Stomach (tissue), 8 donors: ENCODE measurements at regions not wholly inside any gene's neighbourhood (a gene's known extent, or its start where the extent isn't known, plus 50 kb on each side); places are given as distances from the start of the nearest gene placed in this dataset.

Experiments
- DNase-seq, 2 donors: peaks; one replicate each; pipeline versions ENCODE4 v3.0.0 to v3.0.0-alpha.2; 2013 to 2019
- H3K27ac ChIP-seq, 5 donors: fragments of 200-600 bp in 4 of 5; sonication (generic) in 4 of 5; one replicate each; pipeline ENCODE4 v1.5.1; 2013 to 2019; ENCODE audit warnings: mild to moderate bottlenecking in 1 of 5, moderate library complexity in 1 of 5
- H3K27me3 ChIP-seq, 3 donors: fragments of 200-600 bp; sonication (generic); one replicate each; pipeline ENCODE4 v1.5.1; 2017 to 2019; ENCODE audit warnings: mixed run types in 1 of 3
- H3K36me3 ChIP-seq, 4 donors: fragments of 200-600 bp; sonication (generic); 1 replicate in 3 of 4; 2 replicates in 1 of 4; pipeline ENCODE4 v1.5.1; 2016 to 2019
- H3K4me1 ChIP-seq, 4 donors: fragments of 200-600 bp; sonication (generic); one replicate each; pipeline ENCODE4 v1.5.1; 2016 to 2019
- H3K4me3 ChIP-seq, 4 donors: fragments of 200-600 bp; sonication (generic) in 3 of 4; one replicate each; pipeline ENCODE4 v1.5.1; 2016 to 2019; ENCODE audit warnings: mild to moderate bottlenecking in 1 of 4
- H3K9me3 ChIP-seq, 4 donors: fragments of 200-600 bp; sonication (generic); one replicate each; pipeline ENCODE4 v1.5.1; 2016 to 2019
- EP300 ChIP-seq: sonication (generic); formaldehyde crosslinking; IDR thresholded peaks from one replicate; pipeline ENCODE4 v1.6.1; 2017; ENCODE audit warnings: antibody characterized with exemption
- POLR2A ChIP-seq, 4 donors: fragments of 450-650 bp; IDR thresholded peaks; one replicate each; pipeline ENCODE4 v1.6.1; 2016; ENCODE audit warnings: antibody characterized with exemption in 4 of 4, control low read depth in 2 of 4, mild to moderate bottlenecking in 1 of 4, moderate library complexity in 1 of 4
- POLR2AphosphoS5 ChIP-seq, 3 donors: sonication (generic); formaldehyde crosslinking; IDR thresholded peaks; one replicate each; pipeline ENCODE4 v1.6.1; 2016; ENCODE audit warnings: antibody characterized with exemption in 3 of 3
- WGBS, 5 donors: extraction: QIAGEN DNeasy Blood & Tissue Kit in 3 of 5; methylation state at CpG; one replicate each; pipeline versions ENCODE4 v1.1.5 to v1.1.7; 2013 to 2018; 5-methylcytosine and 5-hydroxymethylcytosine counted together
- intact Hi-C: fragments of 100-400 bp; cut with DNase I; formaldehyde crosslinking; loops from one replicate; pipeline ENCODE4 v1.15.1; 2023; ENCODE audit warnings: low total_unique reads
- TF ChIP-seq, protein P1 (sequence below), 7 experiments: fragments of 450-650 bp in 4 of 7; fragments of 200-600 bp in 3 of 7; sonication (generic) in 3 of 7; IDR thresholded peaks; one replicate each; pipeline ENCODE4 v1.5.1; 2016 to 2019; ENCODE audit warnings: antibody characterized with exemption in 7 of 7, control low read depth in 2 of 7, mild to moderate bottlenecking in 1 of 7
- donor health status: healthy with polysubstance abuse.
- donor health status: Bipolar disorder and iron deficiency.
- donor health status: healthy.

DNA sequence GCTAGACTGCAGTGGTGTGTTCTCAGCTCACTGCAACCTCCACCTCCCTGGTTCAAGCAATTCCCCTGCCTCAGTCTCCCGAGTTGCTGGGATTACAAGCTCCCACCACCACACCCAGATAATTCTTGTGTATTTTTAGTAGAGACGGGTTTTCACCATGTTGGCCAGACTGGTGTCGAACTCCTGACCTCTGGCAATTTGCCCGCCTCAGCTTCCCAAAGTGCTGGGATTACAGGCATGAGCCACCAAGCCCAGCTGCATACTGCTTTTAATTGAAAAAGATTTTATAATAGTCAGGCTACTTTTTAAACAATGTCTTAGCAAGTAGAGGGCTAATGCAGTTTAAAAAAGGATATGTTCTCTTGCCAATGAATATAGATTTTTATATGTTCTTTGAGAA, 668.9 kb downstream of the SLC6A15 start:
- intact Hi-C loops, result no loop called here
- no peak overlapping the region for H3K4me3 ChIP-seq
- no peak for TF ChIP-seq POLR2A (IDR thresholded peaks at IDR 0.05)
- no peak for TF ChIP-seq EP300
- no peak for TF ChIP-seq POLR2AphosphoS5 (IDR thresholded peaks at IDR 0.05)
- TF ChIP-seq, protein P1, sequence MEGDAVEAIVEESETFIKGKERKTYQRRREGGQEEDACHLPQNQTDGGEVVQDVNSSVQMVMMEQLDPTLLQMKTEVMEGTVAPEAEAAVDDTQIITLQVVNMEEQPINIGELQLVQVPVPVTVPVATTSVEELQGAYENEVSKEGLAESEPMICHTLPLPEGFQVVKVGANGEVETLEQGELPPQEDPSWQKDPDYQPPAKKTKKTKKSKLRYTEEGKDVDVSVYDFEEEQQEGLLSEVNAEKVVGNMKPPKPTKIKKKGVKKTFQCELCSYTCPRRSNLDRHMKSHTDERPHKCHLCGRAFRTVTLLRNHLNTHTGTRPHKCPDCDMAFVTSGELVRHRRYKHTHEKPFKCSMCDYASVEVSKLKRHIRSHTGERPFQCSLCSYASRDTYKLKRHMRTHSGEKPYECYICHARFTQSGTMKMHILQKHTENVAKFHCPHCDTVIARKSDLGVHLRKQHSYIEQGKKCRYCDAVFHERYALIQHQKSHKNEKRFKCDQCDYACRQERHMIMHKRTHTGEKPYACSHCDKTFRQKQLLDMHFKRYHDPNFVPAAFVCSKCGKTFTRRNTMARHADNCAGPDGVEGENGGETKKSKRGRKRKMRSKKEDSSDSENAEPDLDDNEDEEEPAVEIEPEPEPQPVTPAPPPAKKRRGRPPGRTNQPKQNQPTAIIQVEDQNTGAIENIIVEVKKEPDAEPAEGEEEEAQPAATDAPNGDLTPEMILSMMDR (IDR thresholded peaks at IDR 0.05), result no peak
- H3K27ac ChIP-seq, result no peak overlapping the region
- H3K9me3 ChIP-seq, result no peaks in the 10 kb centered on the region
- no peaks in the 10 kb centered on the region for H3K4me1 ChIP-seq
- no peak for DNase-seq
- no peaks in the 10 kb centered on the region for H3K36me3 ChIP-seq
- H3K27me3 ChIP-seq, result no peaks in the 10 kb centered on the region
- 54 to 68% (median 67%) methylated on average over 4 of the region's 4 CpGs for WGBS, 5 donors

DNA sequence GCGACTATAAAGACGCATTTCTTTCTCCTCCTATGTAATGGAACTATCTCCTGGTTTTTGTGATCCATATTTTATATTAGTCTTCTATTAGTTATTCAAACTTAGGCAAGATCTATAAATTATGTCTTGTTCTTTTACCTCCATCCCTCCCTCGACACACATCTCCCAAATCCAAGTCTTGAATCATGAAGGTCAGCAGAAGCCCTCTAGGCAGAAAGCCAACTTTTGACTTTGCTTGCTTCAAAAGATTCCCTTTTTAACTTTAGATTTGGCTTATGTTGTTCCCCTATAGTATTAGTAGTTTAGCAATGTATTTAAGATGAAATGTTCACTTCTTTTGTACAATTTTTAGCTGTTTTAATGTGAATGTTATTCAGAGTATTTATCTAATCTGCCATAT, 689.8 kb downstream of the SLC6A15 start:
- H3K9me3 ChIP-seq, result no peaks in the 10 kb centered on the region
- DNase-seq, result peak in 1 of 2 donors; percentile 6
- TF ChIP-seq, protein P1 (IDR thresholded peaks at IDR 0.05), result no peak
- TF ChIP-seq POLR2AphosphoS5 (IDR thresholded peaks at IDR 0.05), result no peak
- no peak for TF ChIP-seq POLR2A (IDR thresholded peaks at IDR 0.05)
- no peak for TF ChIP-seq EP300
- H3K4me1 ChIP-seq, result no peaks in the 10 kb centered on the region
- no peak overlapping the region for H3K27ac ChIP-seq
- WGBS, 5 donors, result 72 to 86% (median 79%) methylated on average over 3 of the region's 3 CpGs
- no peaks in the 10 kb centered on the region for H3K36me3 ChIP-seq
- no peaks in the 10 kb centered on the region for H3K27me3 ChIP-seq
- H3K4me3 ChIP-seq, result no peak overlapping the region
- intact Hi-C loops, result no loop called here

DNA sequence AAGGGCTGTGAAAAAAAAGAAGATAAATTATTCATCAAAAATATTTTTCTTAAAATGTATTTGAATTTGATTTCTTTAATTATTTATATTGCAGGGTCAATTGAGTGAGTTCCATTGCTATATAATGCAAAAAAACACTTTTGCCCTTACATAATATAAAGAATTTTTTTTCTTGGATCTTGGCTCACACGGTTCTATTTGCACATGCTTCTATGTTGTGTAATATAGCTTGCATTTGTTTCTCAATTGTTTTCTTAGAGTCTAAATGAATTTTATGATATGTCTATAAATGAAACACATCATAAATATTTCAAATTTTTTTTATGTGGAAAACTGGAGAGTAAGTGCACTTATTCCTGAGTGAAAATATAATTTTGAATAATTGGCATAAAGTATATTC, 694.2 kb downstream of the SLC6A15 start:
- Histone ChIP-seq H3K27me3 (no peaks in the 10 kb centered on the region), H3K36me3 (no peaks in the 10 kb centered on the region), H3K27ac (no peak overlapping the region), H3K9me3 (no peaks in the 10 kb centered on the region), H3K4me1 (no peaks in the 10 kb centered on the region), H3K4me3 (no peak overlapping the region)
- 73 to 86% (median 80%) methylated on average over 1 of the region's 1 CpG for WGBS, 5 donors
- TF ChIP-seq, protein P1 (IDR thresholded peaks at IDR 0.05), result no peak
- TF ChIP-seq POLR2A (IDR thresholded peaks at IDR 0.05), result no peak
- no peak for TF ChIP-seq EP300
- DNase-seq, result no peak
- intact Hi-C loops, result no loop called here

DNA sequence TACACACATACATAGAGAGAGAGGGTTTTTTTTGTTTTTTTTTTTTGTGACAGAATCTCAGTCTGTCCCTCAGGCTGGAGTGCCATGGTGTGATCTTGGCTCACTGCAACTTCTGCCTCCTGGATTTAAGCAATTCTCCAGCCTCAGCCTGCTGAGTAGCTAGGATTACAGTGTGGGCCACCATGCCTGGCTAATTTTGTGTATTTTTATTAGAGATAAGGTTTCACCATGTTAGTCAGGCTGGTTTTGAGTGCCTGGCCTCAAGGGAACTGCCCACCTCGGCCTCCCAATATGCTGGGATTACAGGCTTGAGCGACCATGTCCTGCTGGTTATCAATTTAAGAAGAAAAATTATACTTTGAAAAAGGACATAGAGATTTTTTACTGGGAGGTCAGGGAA, 710.6 kb downstream of the SLC6A15 start:
- intact Hi-C loops, result no loop called here
- no peak for DNase-seq
- 41 to 73% (median 51%) methylated on average over 2 of the region's 2 CpGs for WGBS, 5 donors
- H3K4me1 ChIP-seq, result no peaks in the 10 kb centered on the region
- H3K4me3 ChIP-seq, result no peak overlapping the region
- peaks cover 0 to 7% (median under 1%) of the 10 kb centered on the region in 4 donors for H3K9me3 ChIP-seq
- no peaks in the 10 kb centered on the region for H3K27me3 ChIP-seq
- H3K36me3 ChIP-seq, result no peaks in the 10 kb centered on the region
- H3K27ac ChIP-seq, result no peak overlapping the region
- no peak for TF ChIP-seq POLR2AphosphoS5 (IDR thresholded peaks at IDR 0.05)
- TF ChIP-seq, protein P1 (IDR thresholded peaks at IDR 0.05), result no peak
- no peak for TF ChIP-seq POLR2A (IDR thresholded peaks at IDR 0.05)
- TF ChIP-seq EP300, result no peak
